GM12878 (cell line): ENCODE measurements at regions not wholly inside any gene's neighbourhood (a gene's known extent, or its start where the extent isn't known, plus 50 kb on each side); places are given as distances from the start of the nearest gene placed in this dataset.

ENCODE experiments used
- ATAC-seq: fragments of 200-7000 bp; cut with Tn5 transposase; 3 replicates; pipeline ENCODE4 v1.9.1; 2020; ENCODE audit warnings: mild to moderate bottlenecking, moderate library complexity
- BruUV-seq: library from RNA; stranded (reverse); fragments of 400-500 nt; replicated peaks from 2 replicates; lab custom pipeline; 2021; lab: Mats Ljungman, UMichigan
- CTCF ChIA-PET: fragments of 300-600 bp; sonication (Branson Sonifier 250); formaldehyde crosslinking; extraction: SDS; loops from one replicate; lab custom pipeline; 2021; ENCODE audit warnings: inconsistent platforms; lab: Yijun Ruan, JAX
- POLR2A ChIA-PET: fragments of 350-600 bp; formaldehyde crosslinking; extraction: SDS; loops from one replicate; lab custom pipeline; 2021; ENCODE audit warnings: inconsistent platforms; lab: Charles Lee
- RAD21 ChIA-PET: fragments of 300-600 bp; sonication (Branson Sonifier 250); formaldehyde crosslinking; loops from one replicate; lab custom pipeline; 2023; ENCODE audit warnings: antibody characterized with exemption; ENCODE audit not compliant: unreplicated experiment; lab: Charles Lee
- SMC1A ChIA-PET: fragments of 300-600 bp; sonication (Branson Sonifier 250); formaldehyde crosslinking; loops from one replicate; lab custom pipeline; 2023; ENCODE audit not compliant: unreplicated experiment, uncharacterized antibody; lab: Charles Lee
- DNase-seq: peaks from one replicate; pipeline ENCODE4 v3.0.0-alpha.2; 2011; ENCODE audit warnings: low read depth, low spot score
- FAIRE-seq: peaks from 3 replicates; lab custom pipeline; 2011; peaks lifted over from hg19 to GRCh38; lab: Jason Lieb, UNC
- H2AFZ ChIP-seq: 2 replicates; pipeline ENCODE4 v1.6.0; 2011; ENCODE audit warnings: low read depth, low read length, control low read depth; ENCODE audit not compliant: control insufficient read depth
- H3K27ac ChIP-seq: 2 replicates; pipeline ENCODE4 v1.5.1; 2011; ENCODE audit warnings: control low read depth; ENCODE audit not compliant: control insufficient read depth, insufficient read depth
- H3K27me3 ChIP-seq, 2 experiments: replicated peaks in 1 of 2; 2 replicates each; pipeline versions ENCODE4 v1.6.0 to v1.6.1; 2011; ENCODE audit warnings: low read length in 1 of 2; ENCODE audit not compliant: control insufficient read depth in 2 of 2, insufficient read depth in 2 of 2
- H3K36me3 ChIP-seq, 2 experiments: 2 replicates each; pipeline ENCODE4 v1.5.1; 2011; ENCODE audit warnings: low read length in 1 of 2; ENCODE audit not compliant: control insufficient read depth in 2 of 2, insufficient read depth in 2 of 2
- H3K4me1 ChIP-seq: 2 replicates; pipeline ENCODE4 v1.6.1; 2011; ENCODE audit warnings: mild to moderate bottlenecking, low read length, moderate library complexity, mixed read lengths; ENCODE audit not compliant: control insufficient read depth, insufficient read depth
- H3K4me2 ChIP-seq: 2 replicates; pipeline ENCODE4 v1.6.0; 2011; ENCODE audit warnings: control low read depth; ENCODE audit not compliant: control insufficient read depth, insufficient read depth
- H3K4me3 ChIP-seq: fragments of 200-600 bp; sonication (generic); 2 replicates; pipeline ENCODE4 v1.5.1; 2016
- H3K79me2 ChIP-seq: 2 replicates; pipeline ENCODE4 v1.6.0; 2011; ENCODE audit warnings: low read length; ENCODE audit not compliant: control insufficient read depth, insufficient read depth
- H3K9ac ChIP-seq: 2 replicates; pipeline ENCODE4 v1.8.0; 2011; ENCODE audit warnings: low read length, control low read depth, mixed read lengths; ENCODE audit not compliant: control insufficient read depth, insufficient read depth
- H3K9me3 ChIP-seq: replicated peaks from 3 replicates; pipeline ENCODE4 v1.5.1; 2011; ENCODE audit warnings: mild to moderate bottlenecking, low read length; ENCODE audit not compliant: control insufficient read depth, insufficient read depth
- H4K20me1 ChIP-seq: 2 replicates; pipeline ENCODE4 v1.6.0; 2011; ENCODE audit not compliant: control insufficient read depth, insufficient read depth
- BCL3 ChIP-seq: IDR thresholded peaks from 2 replicates; pipeline ENCODE4 v1.6.1; 2011; ENCODE audit warnings: borderline replicate concordance, low read depth, mild to moderate bottlenecking, moderate library complexity, low read length; ENCODE audit not compliant: insufficient read depth, poor library complexity, severe bottlenecking
- CBFB ChIP-seq: IDR thresholded peaks from 2 replicates; pipeline ENCODE4 v1.6.1; 2016; ENCODE audit warnings: antibody characterized with exemption, low read depth
- CHD2 ChIP-seq: IDR thresholded peaks from 2 replicates; pipeline ENCODE4 v1.6.1; 2011; ENCODE audit warnings: low read depth, low read length, improper control_type of control experiment, borderline replicate concordance
- EP300 ChIP-seq, 2 experiments: fragments of 150-350 bp in 1 of 2; IDR thresholded peaks; 2 replicates each; pipeline ENCODE4 v1.6.1; 2011 to 2012; ENCODE audit warnings: low read depth in 2 of 2, low read length in 2 of 2, borderline replicate concordance in 1 of 2, improper control_type of control experiment in 1 of 2, inconsistent platforms in 1 of 2; ENCODE audit not compliant: control insufficient read depth in 1 of 2
- ETV6 ChIP-seq, 2 experiments: fragments of 450-650 bp in 1 of 2; IDR thresholded peaks in 1 of 2; conservative IDR thresholded peaks in 1 of 2; 2 replicates each; pipeline ENCODE4 v1.6.1; 2014; ENCODE audit warnings: antibody characterized with exemption in 1 of 2, borderline replicate concordance in 1 of 2, low read depth in 1 of 2, mild to moderate bottlenecking in 1 of 2, moderate library complexity in 1 of 2
- FOXK2 ChIP-seq: fragments of 450-650 bp; IDR thresholded peaks from 2 replicates; pipeline ENCODE4 v1.6.1; 2017; ENCODE audit warnings: mild to moderate bottlenecking, moderate library complexity
- JUNB ChIP-seq: IDR thresholded peaks from 2 replicates; pipeline ENCODE4 v1.6.1; 2016; ENCODE audit warnings: antibody characterized with exemption, mild to moderate bottlenecking
- KDM1A ChIP-seq: fragments of 200-600 bp; sonication (generic); IDR thresholded peaks from 2 replicates; pipeline ENCODE4 v1.6.1; 2016; ENCODE audit warnings: borderline replicate concordance
- LARP7 ChIP-seq: fragments of 450-650 bp; IDR thresholded peaks from 2 replicates; pipeline ENCODE4 v1.6.1; 2017; ENCODE audit warnings: mild to moderate bottlenecking
- MEF2B ChIP-seq: fragments of 450-650 bp; IDR thresholded peaks from 2 replicates; pipeline ENCODE4 v1.6.1; 2018; ENCODE audit warnings: mild to moderate bottlenecking, moderate library complexity; ENCODE audit not compliant: partially characterized antibody, poor library complexity, severe bottlenecking
- NFXL1 ChIP-seq: fragments of 450-650 bp; IDR thresholded peaks from 2 replicates; pipeline ENCODE4 v1.6.1; 2017; ENCODE audit warnings: antibody characterized with exemption, mild to moderate bottlenecking, borderline replicate concordance
- NRF1 ChIP-seq: conservative IDR thresholded peaks from 2 replicates; pipeline ENCODE4 v1.6.1; 2011; ENCODE audit warnings: mild to moderate bottlenecking, low read depth, low read length, improper control_type of control experiment
- RB1 ChIP-seq: fragments of 450-650 bp; formaldehyde crosslinking; IDR thresholded peaks from 2 replicates; pipeline ENCODE4 v1.6.1; 2017; ENCODE audit warnings: mild to moderate bottlenecking, borderline replicate concordance
- REST ChIP-seq: IDR thresholded peaks from 2 replicates; pipeline ENCODE4 v1.6.1; 2012; ENCODE audit warnings: mild to moderate bottlenecking, low read depth, low read length
- STAT3 ChIP-seq: IDR thresholded peaks from 2 replicates; pipeline ENCODE4 v1.6.1; 2011; ENCODE audit warnings: low read depth, low read length, improper control_type of control experiment
- TBL1XR1 ChIP-seq: IDR thresholded peaks from 2 replicates; pipeline ENCODE4 v1.6.1; 2012; ENCODE audit warnings: low read depth, low read length, improper control_type of control experiment
- TCF7 ChIP-seq: IDR thresholded peaks from 2 replicates; pipeline ENCODE4 v1.6.1; 2014; ENCODE audit warnings: antibody characterized with exemption, borderline replicate concordance
- ZBTB33 ChIP-seq: fragments of 450-650 bp; IDR thresholded peaks from 2 replicates; pipeline ENCODE4 v1.6.1; 2017; ENCODE audit warnings: mild to moderate bottlenecking
- ZNF384 ChIP-seq: IDR thresholded peaks from 2 replicates; pipeline ENCODE4 v1.6.1; 2012; ENCODE audit warnings: low read depth, mild to moderate bottlenecking, low read length, improper control_type of control experiment, borderline replicate concordance
- ZNF622 ChIP-seq: fragments of 450-650 bp; IDR thresholded peaks from 2 replicates; pipeline ENCODE4 v1.6.1; 2017; ENCODE audit warnings: mild to moderate bottlenecking, inconsistent platforms
- WGBS: methylation state at CpG from one replicate; pipeline ENCODE4 v1.1.6; 2016; ENCODE audit warnings: low lambda C conversion rate; ENCODE audit not compliant: insufficient replicate concordance, insufficient coverage; ENCODE audit errors: missing lambda C conversion rate; 5-methylcytosine and 5-hydroxymethylcytosine counted together
- in situ Hi-C: fragments of 300-500 bp; cut with MboI; formaldehyde crosslinking; loops from 9 replicates; pipeline ENCODE4 v1.14.3; 2018; ENCODE audit warnings: mixed read lengths
- intact Hi-C: fragments of 100-400 bp; cut with micrococcal nuclease; formaldehyde crosslinking; loops from one replicate; pipeline ENCODE4 v1.14.2; 2022; ENCODE audit not compliant: unreplicated experiment

GRCh38 chr6:78808356-78808891, 58.9 kb upstream of the IRAK1BP1 start:
- H2AFZ ChIP-seq = no peak overlapping the region
- 19% methylated on average over 3 of the region's 4 CpGs for WGBS
- intact Hi-C loops (no loop called here), in situ Hi-C loops (no loop called here)
- ChIA-PET POLR2A (no interaction called here), RAD21 (no interaction called here), CTCF (no interaction called here), SMC1A (no interaction called here)
- H3K27ac ChIP-seq = no peak overlapping the region
- H3K9me3 ChIP-seq = no peaks in the 10 kb centered on the region
- no peak overlapping the region for H3K4me2 ChIP-seq
- H3K36me3 ChIP-seq = no peaks in the 10 kb centered on the region
- BruUV-seq = no TSS peak
- no peak overlapping the region for H3K4me3 ChIP-seq
- TF ChIP-seq NFXL1 (no peak), RB1 (no peak), REST (no peak), FOXK2 (no peak), LARP7 (no peak), STAT3 (no peak), EP300 (IDR thresholded peaks at IDR 0.05; ENCODE audit: borderline replicate concordance in 1 of 2, control insufficient read depth in 1 of 2, low read depth in 2 of 2, low read length in 2 of 2) (no peak), BCL3 (no peak), TBL1XR1 (no peak), ETV6 (conservative IDR thresholded peaks at IDR 0.05 in 1 of 2, IDR thresholded peaks at IDR 0.05 in 1 of 2; ENCODE audit: borderline replicate concordance in 1 of 2, low read depth in 1 of 2) (no peak), NRF1 (no peak), ZNF622 (no peak), ZNF384 (no peak), CBFB (no peak), TCF7 (no peak), KDM1A (no peak), MEF2B (no peak), ZBTB33 (no peak), JUNB (no peak), CHD2 (no peak)
- DNase-seq = no peak
- H3K79me2 ChIP-seq = no peaks in the 10 kb centered on the region
- H4K20me1 ChIP-seq = no peaks in the 10 kb centered on the region
- no peak for FAIRE-seq
- no peaks in the 10 kb centered on the region for H3K27me3 ChIP-seq
- no peak for ATAC-seq
- no peak overlapping the region for H3K9ac ChIP-seq
- H3K4me1 ChIP-seq = no peaks in the 10 kb centered on the region
